Neutrophil (primary cell): ENCODE measurements at regions not wholly inside any gene's neighbourhood (a gene's known extent, or its start where the extent isn't known, plus 50 kb on each side); places are given as distances from the start of the nearest gene placed in this dataset.

Source experiments
- H3K27ac ChIP-seq: fragments of 200-600 bp; sonication (generic); 2 replicates; pipeline ENCODE4 v1.5.1; 2016; ENCODE audit warnings: mild to moderate bottlenecking, moderate library complexity
- H3K27me3 ChIP-seq: fragments of 200-600 bp; sonication (generic); 2 replicates; pipeline ENCODE4 v1.6.0; 2016; ENCODE audit warnings: mild to moderate bottlenecking
- H3K36me3 ChIP-seq: fragments of 200-600 bp; sonication (generic); 2 replicates; pipeline ENCODE4 v1.5.1; 2017
- H3K4me1 ChIP-seq, 2 experiments: fragments of 200-600 bp in 1 of 2; sonication (generic) in 1 of 2; 1 replicate in 1 of 2; 2 replicates in 1 of 2; pipeline versions ENCODE4 v1.5.1 to v1.6.1; 2013 to 2016; ENCODE audit warnings: low read depth in 1 of 2, low read length in 1 of 2, mild to moderate bottlenecking in 1 of 2, moderate library complexity in 1 of 2; ENCODE audit not compliant: control insufficient read depth in 1 of 2, insufficient read depth in 1 of 2
- H3K4me3 ChIP-seq, 2 experiments: fragments of 200-600 bp in 1 of 2; sonication (generic) in 1 of 2; 1 replicate in 1 of 2; 2 replicates in 1 of 2; pipeline ENCODE4 v1.5.1; 2013 to 2016; ENCODE audit warnings: low read depth in 1 of 2, low read length in 1 of 2, mild to moderate bottlenecking in 1 of 2, moderate library complexity in 1 of 2
- H3K9me3 ChIP-seq: fragments of 200-600 bp; sonication (generic); 2 replicates; pipeline ENCODE4 v1.5.1; 2016
- CTCF ChIP-seq: fragments of 200-600 bp; sonication (generic); IDR thresholded peaks from 2 replicates; pipeline ENCODE4 v1.5.1; 2016; ENCODE audit warnings: antibody characterized with exemption

- Histone ChIP-seq H3K27ac (no peak overlapping the region), H3K4me3 (no peak overlapping the region), H3K4me1 (no peaks in the 10 kb centered on the region), H3K36me3 (no peaks in the 10 kb centered on the region), H3K9me3 (no peaks in the 10 kb centered on the region), H3K27me3 (no peaks in the 10 kb centered on the region)
- no peak for TF ChIP-seq CTCF
Measured at GRCh38 chr18:28767201-28767600, 590.3 kb upstream of the CDH2 start.

GRCh38 chr18:28766721-28767120 is 589.8 kb upstream of the CDH2 start:
- Histone ChIP-seq H3K27ac (no peak overlapping the region), H3K27me3 (no peaks in the 10 kb centered on the region), H3K4me1 (no peaks in the 10 kb centered on the region), H3K9me3 (no peaks in the 10 kb centered on the region), H3K4me3 (no peak overlapping the region), H3K36me3 (no peaks in the 10 kb centered on the region)
- TF ChIP-seq CTCF, result no peak

DNA sequence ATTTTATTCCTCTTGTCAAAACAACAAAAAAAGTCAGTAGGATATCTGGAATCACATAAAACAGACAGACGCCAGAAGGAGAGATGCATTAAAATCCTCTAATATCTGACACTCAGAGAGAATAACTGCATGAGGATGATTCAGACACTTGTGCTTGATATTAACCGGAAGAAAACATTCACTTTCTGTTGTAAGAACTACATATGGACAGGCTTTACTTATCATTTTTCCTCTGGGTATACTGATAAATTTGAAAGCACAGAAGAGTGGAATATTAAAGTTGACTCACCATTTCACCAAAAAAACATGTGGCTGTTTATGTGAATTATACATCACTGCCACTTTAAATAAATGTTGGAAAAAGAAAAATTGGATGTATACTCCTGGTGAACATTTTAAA is 589.1 kb upstream of the CDH2 start:
- TF ChIP-seq CTCF, result no peak
- no peaks in the 10 kb centered on the region for H3K4me1 ChIP-seq
- H3K4me3 ChIP-seq, result no peak overlapping the region
- H3K9me3 ChIP-seq, result no peaks in the 10 kb centered on the region
- no peak overlapping the region for H3K27ac ChIP-seq
- no peaks in the 10 kb centered on the region for H3K27me3 ChIP-seq
- H3K36me3 ChIP-seq, result no peaks in the 10 kb centered on the region

GRCh38 chr18:28760299-28760698 is 583.4 kb upstream of the CDH2 start:
- no peaks in the 10 kb centered on the region for H3K36me3 ChIP-seq
- no peak for TF ChIP-seq CTCF
- no peaks in the 10 kb centered on the region for H3K27me3 ChIP-seq
- H3K9me3 ChIP-seq, result no peaks in the 10 kb centered on the region
- no peaks in the 10 kb centered on the region for H3K4me1 ChIP-seq
- H3K27ac ChIP-seq, result no peak overlapping the region
- H3K4me3 ChIP-seq, result no peak overlapping the region

- H3K4me1 ChIP-seq, result no peaks in the 10 kb centered on the region
- no peak for TF ChIP-seq CTCF
- no peaks in the 10 kb centered on the region for H3K36me3 ChIP-seq
- H3K9me3 ChIP-seq, result no peaks in the 10 kb centered on the region
- no peak overlapping the region for H3K4me3 ChIP-seq
- H3K27me3 ChIP-seq, result no peaks in the 10 kb centered on the region
- no peak overlapping the region for H3K27ac ChIP-seq
Measured at GRCh38 chr18:28757466-28758008, 580.6 kb upstream of the CDH2 start.

DNA sequence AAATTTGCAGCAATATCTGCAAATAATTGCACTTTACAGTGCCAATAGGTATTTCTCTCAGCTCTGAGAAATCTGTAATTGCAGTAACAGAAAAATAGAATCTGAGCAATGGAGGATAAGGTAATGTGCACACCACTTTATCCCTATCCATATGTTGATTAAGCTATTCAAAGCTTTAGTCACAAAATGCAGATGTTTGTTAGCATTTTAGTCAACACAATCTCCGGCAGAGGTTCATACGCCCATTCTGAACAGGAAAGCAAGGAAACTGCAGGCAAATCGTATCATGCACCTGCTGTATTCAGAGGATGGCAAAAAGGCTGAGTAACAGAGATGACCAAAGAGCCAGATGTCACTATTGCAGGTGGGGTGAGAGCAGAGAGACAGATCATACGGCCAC is 566.2 kb upstream of the CDH2 start:
- no peak overlapping the region for H3K4me3 ChIP-seq
- TF ChIP-seq CTCF, result no peak
- H3K36me3 ChIP-seq, result no peaks in the 10 kb centered on the region
- H3K4me1 ChIP-seq, result no peaks in the 10 kb centered on the region
- no peaks in the 10 kb centered on the region for H3K27me3 ChIP-seq
- no peak overlapping the region for H3K27ac ChIP-seq
- H3K9me3 ChIP-seq, result no peaks in the 10 kb centered on the region
